ENCODE measurements at regions not wholly inside any gene's neighbourhood (a gene's known extent, or its start where the extent isn't known, plus 50 kb on each side); places are given as distances from the start of the nearest gene placed in this dataset.

DNA sequence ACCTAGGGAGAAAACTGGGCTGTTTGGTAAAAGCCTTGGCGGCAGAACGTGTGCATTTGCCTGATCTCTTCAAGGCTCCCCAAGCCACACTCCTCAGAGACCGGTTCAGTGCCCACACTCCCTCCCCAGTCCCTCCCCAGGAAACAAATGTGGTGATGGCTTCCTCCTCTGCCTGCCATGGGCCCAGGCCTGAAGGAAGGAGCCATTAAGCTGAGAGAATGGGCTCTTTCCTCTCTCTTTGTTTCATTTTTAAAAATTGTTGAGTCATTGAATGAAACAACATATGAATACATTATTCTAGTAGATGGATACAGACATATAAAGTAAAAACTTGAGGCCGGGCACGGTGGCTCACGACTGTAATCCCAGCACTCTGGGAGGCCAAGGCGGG, 50.6 kb upstream of the YWHAQ start:
- DNase-seq, result no peak

GRCh38 chr2:9685637-9686036, 54.8 kb upstream of the YWHAQ start:
- DNase-seq, result no peak

- no peak for DNase-seq
Observed at GRCh38 chr2:9686061-9686460, 55.3 kb upstream of the YWHAQ start.

- DNase-seq, result no peak
Observed at GRCh38 chr2:9690252-9690651, 59.5 kb upstream of the YWHAQ start.

DNA sequence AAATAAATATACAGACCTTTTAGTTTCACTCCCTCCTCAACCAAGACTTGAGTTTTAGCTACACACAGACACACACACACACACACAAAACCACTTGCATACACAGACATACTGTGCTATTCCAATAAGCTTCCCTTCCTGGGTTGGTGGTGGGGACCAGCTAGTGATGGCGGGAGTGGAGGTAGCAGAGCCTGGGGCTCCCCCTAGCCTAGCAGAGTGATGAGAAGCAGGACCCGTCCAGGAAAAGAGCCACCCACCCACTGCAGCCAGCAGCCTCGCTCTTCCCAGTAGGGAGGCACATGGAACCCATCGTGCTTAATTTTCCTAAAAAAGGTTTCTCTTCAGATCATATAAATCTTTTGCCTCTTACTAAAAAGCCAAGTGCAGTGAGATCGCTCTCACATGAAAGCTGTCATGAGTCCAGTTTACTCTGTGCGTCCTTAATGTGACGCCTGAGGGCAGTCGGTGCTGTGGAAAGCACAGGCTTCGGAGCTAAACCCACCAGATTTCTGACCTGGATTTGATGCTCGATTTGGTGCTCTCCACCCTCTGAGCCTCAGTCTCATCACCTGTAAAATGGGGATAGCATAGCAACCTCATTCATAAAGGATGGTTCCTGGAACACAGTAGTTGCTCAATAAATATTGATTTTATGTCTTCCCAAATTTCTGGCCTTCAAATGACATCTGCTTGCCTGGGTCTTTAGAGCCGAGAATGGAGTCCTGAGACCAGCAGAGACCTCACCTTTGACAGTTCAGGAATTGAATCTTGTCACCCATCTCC, 60.1 kb upstream of the YWHAQ start:
- DNase-seq, result no peak

DNA sequence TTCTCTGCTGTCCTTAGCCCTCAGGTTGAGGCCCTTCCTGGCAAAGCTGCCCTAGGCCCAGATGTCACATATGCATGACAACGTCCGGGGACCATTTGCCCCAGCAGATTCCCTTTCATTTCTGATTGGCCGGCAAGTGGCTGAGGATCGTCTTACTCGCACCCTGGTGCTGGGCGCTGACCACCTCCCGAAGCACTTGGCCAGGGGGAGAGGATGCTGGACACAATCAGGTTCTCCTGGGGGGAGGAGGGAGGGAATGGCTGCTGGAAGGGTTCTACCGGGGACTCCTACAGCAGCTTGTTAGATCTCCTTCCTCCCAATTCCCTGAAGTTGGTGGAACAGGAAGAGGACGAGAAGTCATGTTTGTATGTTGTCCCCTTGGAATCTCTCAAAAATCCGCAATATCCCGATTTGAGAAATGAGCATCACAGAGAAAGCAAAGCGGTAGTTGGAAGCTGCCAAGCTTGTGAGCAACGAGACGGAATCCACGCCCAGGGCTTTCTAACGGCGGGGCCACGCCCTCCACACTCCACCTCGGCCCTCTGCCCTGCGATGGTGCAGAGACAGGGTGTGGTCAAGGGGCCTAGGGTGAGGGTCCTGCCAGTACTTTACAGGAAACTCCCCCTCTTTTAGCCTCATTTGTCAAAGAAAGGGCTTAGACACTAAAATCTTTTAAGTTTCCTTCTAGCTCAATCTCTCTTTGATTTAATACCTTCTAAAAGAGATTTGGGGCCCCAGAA, 61.8 kb upstream of the YWHAQ start:
- no peak for DNase-seq

GRCh38 chr2:9693196-9693491, 62.3 kb upstream of the YWHAQ start:
- DNase-seq, result peak; percentile 37

GRCh38 chr2:9693646-9694045, 62.8 kb upstream of the YWHAQ start:
- DNase-seq, result no peak

DNA sequence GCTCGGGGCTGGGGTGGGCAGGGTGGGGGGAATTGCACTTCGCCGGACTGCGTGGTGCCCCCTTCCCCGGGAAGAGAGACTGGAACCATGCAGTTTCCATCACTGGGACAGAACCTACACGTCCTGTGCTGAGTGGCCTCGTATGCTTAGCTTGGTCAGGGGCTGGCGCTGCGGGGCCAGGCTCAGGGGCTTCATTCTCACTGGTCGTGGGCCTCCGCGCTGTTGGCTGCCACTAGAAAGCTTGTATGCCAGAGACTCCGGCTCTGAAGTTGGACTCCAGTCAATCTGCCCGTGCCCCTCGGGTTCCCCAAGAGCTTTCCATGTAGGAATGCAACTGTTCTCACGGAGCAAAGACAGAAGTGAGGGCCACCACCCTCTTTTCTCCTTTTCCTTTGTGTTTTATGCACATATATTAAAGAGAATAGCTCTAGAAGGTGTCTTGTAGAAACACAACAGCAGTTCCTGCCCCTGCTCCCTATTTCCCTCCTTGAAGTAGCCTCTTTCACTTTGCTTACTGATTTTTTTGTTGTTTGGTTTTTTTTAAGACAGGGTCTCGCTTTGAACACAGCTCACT, 64.0 kb upstream of the YWHAQ start:
- DNase-seq, result no peak

- DNase-seq, result no peak
Observed at GRCh38 chr2:9695941-9696340, 65.1 kb upstream of the YWHAQ start.

DNA sequence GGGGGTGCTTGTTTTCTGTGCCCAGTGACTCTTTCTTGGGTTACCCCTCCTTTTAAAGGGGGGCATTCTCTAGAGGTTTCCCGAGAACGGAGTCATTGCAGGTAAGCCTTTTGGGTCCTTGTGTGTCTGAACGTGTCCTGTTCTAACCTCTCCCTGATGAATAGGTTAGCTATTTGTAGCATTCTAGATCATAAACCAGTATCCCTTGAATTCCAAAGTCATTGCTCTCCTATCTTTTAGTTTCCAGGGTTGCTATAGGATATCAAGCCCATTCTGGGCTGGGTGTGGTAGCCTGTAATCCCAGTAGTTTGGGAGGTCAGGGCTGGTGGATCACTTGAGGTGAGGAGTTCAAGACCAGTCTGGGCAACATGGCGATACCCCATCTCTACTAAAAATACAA, 65.9 kb upstream of the YWHAQ start:
- no peak for DNase-seq

- no peak for DNase-seq
Observed at GRCh38 chr2:9697909-9698308, 67.1 kb upstream of the YWHAQ start.

DNA sequence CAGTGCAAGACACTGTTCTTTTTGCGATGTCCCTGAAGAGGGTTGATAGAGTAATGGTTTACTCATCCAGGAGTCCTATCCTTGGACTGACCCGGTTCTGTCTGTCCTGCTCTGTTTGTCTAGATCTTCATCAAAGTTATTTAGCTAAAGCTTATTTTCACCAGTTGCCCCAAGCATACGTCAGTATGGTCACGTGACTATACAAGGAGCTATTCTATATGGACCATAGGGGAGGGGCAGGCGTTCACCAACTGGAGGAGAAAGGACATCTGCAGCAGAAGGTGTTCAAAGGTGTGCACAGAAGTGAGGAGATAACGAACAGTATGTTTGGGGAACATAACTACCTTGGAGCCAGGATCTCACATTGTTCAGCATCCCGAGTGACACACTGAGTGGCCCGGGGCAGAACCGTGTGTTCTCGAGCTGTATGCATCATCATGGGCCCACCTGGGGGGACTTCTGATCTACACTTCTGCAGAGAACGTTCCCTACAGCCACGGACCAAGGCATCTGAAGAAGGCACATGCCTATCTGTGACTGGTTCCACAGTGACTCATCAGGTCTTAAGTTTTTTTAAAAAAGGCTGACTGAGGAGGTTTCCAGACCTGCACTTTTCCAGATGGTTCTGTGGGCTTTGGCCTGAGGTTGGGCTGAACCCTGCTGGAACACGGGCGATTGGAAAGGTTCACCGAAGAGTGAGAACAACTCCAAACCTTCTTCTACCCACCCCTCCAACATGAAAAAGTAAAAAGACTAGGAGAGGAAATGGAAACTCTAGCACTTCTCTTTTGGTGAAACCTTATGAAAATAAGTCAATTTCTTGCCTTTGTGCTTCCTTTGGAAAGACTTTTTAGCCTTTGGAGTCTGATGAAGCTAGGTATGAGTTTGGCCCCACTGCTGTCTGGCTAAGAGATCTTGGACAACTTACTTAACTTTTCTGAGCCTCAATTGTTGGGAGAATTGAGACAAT, 68.6 kb upstream of the YWHAQ start:
- peak; percentile 71 for DNase-seq

- no peak for DNase-seq
Observed at GRCh38 chr2:9700109-9700495, 69.3 kb upstream of the YWHAQ start.

DNA sequence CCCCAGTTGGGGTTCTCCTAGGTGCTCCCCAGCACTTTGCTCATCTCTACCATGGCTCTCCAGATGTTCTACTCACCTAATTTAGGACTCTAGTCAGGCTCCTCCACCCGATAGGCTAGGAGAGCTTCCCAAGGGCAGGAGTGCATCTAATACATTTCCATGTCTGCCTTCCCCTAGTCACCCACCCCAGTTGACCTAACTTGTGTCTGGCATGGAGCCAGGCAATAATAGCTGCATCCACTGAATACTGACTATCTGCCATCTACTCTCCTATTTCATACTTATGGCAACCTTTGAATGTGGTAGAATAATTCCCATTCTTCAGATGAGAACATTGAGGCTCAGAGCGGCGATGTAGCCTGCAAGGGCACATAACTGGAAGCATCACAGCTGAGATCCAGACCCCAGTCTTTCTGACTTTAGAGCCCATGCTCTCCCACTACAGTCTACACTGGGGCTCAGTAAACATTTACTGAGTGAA, 71.8 kb upstream of the YWHAQ start:
- no peak for DNase-seq

DNA sequence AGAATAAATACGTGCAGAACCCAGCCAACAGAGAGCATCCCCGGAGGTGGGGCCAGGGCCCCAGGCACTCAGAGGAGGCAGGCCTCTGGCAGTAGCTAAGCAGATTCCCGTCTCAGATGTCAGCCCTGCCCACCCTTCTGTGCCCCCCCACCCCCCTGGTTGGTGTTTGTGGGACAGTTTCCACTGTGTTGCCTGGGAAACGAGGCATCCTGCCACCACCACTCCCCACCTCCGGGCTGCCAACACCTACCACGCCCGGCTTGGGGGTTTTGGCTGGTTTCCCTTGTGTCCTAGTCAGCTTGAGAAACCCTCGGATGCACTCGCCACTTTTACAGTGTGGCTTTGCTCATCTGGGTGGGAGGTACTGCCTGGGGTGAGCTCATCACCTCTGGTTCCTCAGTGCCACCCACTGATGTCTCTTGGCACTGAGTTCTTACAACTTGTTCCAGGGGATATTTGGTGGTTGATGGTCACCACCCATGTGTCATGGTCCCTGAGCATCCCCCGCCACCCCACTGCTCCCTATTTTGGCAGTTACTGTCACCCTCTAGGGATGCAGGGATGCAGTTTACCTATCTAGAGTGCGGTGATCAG, 72.4 kb upstream of the YWHAQ start:
- peak; percentile 86 for DNase-seq

DNA sequence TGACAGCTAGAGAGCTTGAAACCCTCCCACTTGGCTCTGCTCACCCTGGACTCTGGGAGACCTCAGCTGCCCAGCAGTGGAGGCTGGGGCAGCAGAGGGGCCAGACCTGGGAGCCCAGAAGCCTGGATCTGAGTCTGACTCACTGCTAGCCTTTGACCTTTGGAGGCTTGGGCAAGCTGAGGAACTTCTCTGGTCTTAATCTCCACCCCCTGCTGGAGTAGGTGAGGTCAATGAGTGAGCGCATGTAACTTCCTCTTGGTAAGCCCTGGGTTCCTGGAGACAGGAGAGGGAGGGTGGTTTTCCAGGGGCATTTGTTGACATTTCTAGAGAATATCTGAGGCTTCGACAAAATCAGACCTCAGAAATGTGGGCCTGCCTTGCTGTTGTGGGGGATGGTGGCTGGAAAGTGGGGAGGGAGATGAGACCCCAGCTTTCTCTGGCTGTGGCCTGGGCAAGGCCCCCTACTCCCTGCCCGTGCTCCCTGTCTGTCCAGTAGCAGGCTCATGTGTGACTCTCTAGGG, 73.0 kb upstream of the YWHAQ start:
- peak; percentile 57 for DNase-seq

GRCh38 chr2:9704600-9704999, 73.8 kb upstream of the YWHAQ start:
- no peak for DNase-seq

DNA sequence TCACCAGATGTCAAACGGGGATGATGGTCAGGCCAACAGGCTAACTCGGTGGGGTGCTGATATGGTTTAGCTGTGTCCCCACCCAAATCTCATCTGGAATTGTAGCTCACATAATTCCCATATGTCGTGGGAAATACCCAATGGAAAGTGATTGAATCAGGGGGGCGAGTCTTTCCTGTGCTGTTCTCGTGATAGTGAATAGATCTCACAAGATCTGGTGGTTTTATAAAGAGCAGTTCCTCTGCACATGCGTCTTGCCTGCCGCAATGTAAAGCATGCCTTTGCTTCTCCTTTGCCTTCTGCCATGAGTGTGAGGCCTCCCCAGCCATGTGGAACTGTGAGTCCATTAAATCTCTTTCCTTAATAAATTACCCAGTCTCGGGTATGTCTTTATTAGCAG, 74.4 kb upstream of the YWHAQ start:
- DNase-seq, result no peak

- no peak for DNase-seq
Observed at GRCh38 chr2:9707008-9707407, 76.2 kb upstream of the YWHAQ start.

DNA sequence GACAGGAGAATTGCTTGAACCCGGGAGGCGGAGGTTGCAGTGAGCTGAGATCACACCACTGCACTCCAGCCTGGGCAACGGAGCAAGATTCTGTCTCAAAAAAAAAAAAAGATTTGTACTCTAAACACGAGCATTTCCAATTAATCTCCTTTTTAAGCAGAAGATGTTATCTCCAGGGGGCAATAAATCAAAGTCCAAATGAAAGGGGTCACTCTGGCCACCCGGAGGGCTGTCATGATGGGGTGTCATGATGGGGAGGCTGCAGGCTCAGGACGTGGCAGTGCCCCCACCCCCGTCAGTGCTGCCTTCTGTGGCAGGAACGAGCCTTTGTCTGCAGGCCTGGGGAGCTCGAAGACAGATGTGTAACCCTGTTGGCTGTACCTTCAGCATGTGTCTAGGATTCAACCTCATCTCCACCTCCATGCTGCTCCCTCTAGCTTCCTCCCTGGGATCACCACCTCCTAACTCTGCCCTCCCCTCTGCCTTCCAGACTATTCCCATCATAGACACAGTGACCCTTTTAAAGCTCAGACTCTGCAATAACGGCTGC, 76.9 kb upstream of the YWHAQ start:
- DNase-seq, result no peak

Measured in fibroblast of skin of right quadriceps (primary cell).